GM21515 (cell line): ENCODE measurements at regions not wholly inside any gene's neighbourhood (a gene's known extent, or its start where the extent isn't known, plus 50 kb on each side); places are given as distances from the start of the nearest gene placed in this dataset.
"Not testable (repeated sequence)": the region's sequence is repeated elsewhere in the genome, so short reads cannot be mapped to it uniquely, and the experiment has no call there.

ENCODE experiments used
- ATAC-seq: cut with Tn5 transposase; IDR thresholded peaks from one replicate; pipeline ENCODE4 v1.9.1; 2021; ENCODE audit not compliant: unreplicated experiment

GRCh38 chr7:67463983-67464382, 467.4 kb downstream of the TYW1 start:
- no peak for ATAC-seq

DNA sequence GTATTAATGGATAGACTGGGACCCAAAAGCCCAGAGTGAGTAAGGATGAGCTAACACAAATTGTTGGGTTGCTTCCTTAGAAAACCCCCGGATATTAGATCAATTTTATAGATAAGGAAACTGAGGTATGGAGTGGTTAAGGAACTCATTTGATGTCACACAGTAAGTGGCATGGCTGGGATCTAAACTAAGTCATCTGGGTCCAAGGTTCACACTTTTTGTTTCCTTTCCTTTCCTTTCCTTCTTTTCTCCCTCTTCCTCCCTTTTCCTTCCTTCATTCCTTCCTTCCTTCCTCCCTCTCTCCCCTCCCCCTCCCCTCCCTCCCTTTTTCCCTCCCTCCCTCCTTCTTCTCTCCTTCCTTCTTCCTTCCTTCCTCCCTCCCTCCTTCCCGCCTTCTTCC, 469.5 kb downstream of the TYW1 start:
- ATAC-seq = no peak

DNA sequence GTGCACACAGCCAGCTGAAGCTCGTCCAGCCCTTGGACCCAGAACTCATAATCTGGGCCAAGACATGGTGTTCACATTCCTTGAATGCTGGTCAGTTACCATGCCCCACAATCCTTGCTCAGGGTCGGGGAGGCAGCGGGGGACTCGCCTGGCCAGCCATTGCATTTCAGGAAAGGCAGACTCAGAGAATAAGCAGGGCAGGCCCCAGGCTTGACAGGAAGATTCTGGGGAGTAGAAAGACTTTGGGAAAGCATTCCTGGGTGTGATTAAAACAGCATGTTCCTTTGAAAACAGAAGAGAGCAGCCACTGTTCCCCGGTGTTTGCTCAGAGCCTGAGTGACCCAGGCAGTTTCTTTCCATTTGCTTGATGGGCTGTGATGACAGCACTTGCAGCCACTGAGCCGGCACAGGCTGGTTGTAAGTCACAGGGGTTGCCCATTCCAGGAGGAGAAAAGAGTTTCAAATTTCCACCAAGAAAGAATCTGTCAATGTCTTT, 473.7 kb downstream of the TYW1 start:
- no peak for ATAC-seq

GRCh38 chr7:67475293-67475692, 478.7 kb downstream of the TYW1 start:
- ATAC-seq = no peak

GRCh38 chr7:67478066-67478465, 481.4 kb downstream of the TYW1 start:
- no peak for ATAC-seq

- no peak for ATAC-seq
Observed at GRCh38 chr7:67484244-67484751, 487.7 kb downstream of the TYW1 start.

DNA sequence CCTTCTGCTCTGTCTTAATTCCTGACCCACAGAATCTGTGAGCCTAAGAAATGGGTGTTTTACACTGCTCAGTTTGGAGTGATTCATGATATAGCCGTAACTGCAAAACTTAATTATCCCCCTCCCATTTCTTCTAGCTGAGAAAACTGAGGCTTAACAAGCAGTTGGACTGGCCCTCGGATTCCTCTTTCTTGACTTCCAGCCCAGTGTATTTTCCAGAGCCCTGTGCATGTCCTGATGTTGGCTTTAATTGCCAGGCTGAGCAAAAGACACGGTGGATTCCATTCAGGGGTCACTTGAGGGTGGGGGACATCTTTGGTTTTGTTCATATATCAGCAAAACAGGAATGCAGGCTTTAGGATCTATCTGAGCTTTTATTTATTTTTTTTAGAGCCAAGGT, 489.8 kb downstream of the TYW1 start:
- ATAC-seq = no peak

- no peak for ATAC-seq
Observed at GRCh38 chr7:67487316-67487715, 490.7 kb downstream of the TYW1 start.

- no peak for ATAC-seq
Observed at GRCh38 chr7:67489881-67490280, 493.2 kb downstream of the TYW1 start.

DNA sequence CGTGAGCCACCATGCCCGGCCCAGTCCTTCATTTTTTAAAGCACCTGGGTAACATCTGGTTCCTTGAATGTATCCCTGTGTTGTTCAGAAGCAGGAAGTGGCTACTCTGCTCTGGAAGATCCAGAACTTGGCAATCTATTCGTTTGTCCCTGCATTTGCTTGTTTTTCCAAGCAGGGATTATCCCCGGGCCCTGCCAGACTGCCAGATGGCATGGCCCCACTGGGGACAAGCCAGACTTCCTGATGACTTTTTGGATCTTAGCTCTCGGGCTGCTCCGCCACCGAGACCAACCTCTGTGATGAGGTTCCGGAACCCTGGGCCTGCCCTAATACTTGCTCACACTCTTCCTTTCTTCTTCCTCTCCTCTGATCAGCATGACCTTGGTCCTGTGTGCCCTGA, 496.7 kb downstream of the TYW1 start:
- no peak for ATAC-seq

DNA sequence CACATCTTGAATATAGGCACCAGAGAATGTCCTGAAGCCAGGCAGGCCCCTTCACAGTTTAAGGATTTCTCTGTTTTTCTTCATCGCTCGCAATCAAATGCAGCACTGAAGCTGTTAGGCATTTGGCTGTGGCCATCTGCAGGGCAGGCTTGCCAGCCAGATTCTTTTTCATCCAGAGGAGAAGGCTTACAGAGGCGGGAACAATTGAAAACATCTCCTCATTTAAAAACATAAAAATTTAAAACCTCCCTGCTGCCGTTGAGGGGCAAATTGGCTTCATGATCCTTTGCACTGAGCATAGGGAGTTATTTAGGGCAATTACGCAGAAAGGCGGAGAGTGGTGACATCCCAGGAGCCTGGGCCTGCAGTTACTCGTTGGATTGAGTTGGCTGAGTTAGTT, 500.0 kb downstream of the TYW1 start:
- ATAC-seq = no peak

DNA sequence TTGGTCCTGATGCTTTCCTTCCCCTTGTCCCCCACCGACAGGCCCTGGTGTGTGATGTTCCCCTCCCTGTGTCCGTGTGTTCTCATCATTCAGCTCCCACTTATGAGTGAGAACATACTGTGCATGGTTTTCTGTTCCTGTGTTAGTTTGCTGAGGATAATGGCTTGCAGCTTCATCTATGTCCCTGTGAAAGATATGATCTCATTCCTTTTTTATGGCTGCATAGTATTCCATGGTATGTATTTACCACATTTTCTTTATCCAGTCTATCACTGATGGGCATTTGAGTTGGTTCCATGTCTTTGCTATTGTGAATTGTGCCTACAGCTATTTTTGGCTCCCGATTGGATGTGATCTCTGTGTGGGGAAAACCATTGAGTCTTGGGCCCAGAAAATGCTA, 501.3 kb downstream of the TYW1 start:
- not testable (repeated sequence) for ATAC-seq

DNA sequence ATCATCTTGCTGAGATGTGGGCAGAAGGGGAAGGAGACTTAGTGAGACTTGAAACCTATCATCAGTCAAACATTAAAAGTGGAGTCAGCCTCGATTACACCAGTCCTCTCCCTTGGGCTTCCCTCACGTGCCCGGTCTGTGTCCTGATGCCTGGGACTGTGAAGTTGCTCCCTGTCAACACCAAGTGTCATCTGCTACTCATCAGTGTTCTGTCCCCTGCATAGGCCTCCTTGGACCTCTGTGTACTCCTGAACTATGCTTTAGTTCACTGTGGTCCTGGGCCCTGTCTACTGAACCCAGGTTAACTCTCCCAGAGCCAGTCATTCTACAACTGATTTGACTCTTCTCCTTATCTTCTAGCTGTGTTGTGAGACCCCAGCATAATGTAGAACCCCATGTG, 506.3 kb downstream of the TYW1 start:
- ATAC-seq = no peak

- ATAC-seq = no peak
Observed at GRCh38 chr7:67505449-67505848, 508.8 kb downstream of the TYW1 start.

DNA sequence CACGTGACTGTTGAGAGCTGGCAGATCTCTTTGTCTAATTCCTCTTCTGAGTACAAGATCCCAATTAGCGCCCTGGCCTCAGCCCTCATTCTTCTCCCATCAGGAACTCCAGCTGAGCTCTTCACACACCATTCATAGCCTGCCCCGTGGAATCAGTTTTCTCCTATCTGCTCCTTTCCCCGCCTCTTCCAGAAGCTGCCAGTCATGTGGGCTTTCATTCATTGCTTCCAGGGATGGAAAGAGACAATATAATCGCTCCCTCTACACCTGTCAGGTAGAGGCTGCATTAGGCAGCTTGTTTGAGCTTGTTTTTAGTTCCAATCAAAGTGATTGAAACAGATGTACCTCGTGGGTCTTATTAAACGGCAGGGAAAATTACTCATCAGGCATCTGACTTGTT, 515.8 kb downstream of the TYW1 start:
- no peak for ATAC-seq

- ATAC-seq = no peak
Observed at GRCh38 chr7:67518580-67518979, 521.9 kb downstream of the TYW1 start.

- no peak for ATAC-seq
Observed at GRCh38 chr7:67519171-67519570, 522.5 kb downstream of the TYW1 start.

GRCh38 chr7:67522504-67522903, 525.9 kb downstream of the TYW1 start:
- no peak for ATAC-seq

- no peak for ATAC-seq
Observed at GRCh38 chr7:67523713-67524112, 527.1 kb downstream of the TYW1 start.

GRCh38 chr7:67525588-67525987, 529.0 kb downstream of the TYW1 start:
- ATAC-seq = no peak

DNA sequence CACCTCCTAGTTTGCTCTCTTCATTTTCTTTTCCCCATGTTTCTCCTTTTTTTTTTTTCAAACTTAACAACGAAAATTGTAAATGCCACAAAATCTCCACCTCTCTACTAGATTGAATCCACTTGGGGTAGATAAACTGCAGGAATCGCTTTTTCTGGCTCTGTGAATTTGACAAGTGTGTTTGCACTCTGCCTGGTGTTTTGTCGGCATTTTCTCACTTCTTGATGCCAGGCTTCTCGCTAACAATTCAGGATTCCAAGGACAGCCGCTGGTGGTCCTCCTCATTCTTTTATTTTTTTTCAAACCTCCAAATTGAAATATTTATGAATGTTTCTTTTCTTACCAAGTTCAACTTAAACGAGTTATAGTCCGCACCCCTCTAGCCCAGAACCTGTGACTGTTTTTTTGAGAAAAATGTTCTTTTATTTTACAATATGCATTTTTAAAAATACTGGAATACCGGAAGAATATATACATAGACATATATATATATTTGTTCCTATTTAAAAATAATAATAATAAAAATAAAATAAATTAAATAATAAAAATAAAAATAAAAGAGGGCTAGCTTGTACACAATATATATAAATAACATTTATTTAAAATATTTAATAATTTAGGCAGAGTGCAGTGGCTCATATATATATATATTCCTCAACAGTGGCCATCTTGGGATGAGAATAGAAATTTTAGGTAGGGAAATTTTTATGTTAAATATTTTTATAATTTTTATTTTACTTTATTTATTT, 538.8 kb downstream of the TYW1 start:
- ATAC-seq = no peak

GRCh38 chr7:67542916-67543315, 546.3 kb downstream of the TYW1 start:
- ATAC-seq = no peak
